NCI-H510A treated with DMSO at 0.1 percent for 48 hours (cell line): ENCODE measurements at regions not wholly inside any gene's neighbourhood (a gene's known extent, or its start where the extent isn't known, plus 50 kb on each side); places are given as distances from the start of the nearest gene placed in this dataset.

ENCODE experiments used
- DNase-seq: peaks from one replicate; lab custom pipeline; 2025; lab: John Stamatoyannopoulos, UW

- DNase-seq = no peak
Measured at GRCh38 chr3:161444694-161445077, 51.9 kb upstream of the OTOL1 start.

GRCh38 chr3:161443921-161444693, 52.5 kb upstream of the OTOL1 start:
- no peak for DNase-seq

DNA sequence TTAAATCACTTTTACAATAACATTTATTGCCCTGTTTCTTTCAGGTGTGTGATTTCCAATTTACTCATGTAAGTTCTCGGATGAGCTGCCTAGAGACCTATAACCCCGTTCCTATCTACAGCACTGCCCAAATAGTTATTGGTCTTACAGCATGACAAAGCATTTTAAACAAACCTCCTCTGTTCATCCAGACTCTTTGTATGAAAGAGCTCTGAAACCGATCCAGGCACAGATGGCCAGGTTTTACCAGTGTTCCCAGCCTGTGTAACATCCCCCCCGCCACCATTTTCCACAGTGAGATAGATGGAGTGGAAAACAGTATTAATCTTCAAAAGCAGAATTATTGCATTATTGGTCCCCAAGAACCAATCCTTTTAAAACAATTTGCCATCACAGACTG, 59.0 kb upstream of the SPTSSB start:
- DNase-seq = no peak

DNA sequence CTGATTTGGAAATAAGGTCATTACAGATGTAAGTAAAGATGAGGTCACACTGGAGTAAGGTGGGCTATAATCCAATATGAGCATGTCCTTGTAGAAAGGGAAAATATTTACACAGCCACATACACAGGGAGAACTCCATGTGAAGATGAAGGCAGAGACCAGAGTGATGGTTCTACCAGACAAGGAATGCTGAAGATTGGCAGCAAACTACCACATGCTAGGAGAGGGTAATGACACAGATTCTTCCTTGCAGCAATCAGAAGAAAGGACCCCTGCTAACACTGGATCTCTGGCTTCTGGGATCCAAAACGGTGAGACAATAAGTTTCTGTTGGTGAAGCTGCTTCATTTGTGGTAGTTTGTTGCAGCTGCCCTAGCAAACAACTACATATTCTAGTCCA, 56.0 kb upstream of the SPTSSB start:
- no peak for DNase-seq

DNA sequence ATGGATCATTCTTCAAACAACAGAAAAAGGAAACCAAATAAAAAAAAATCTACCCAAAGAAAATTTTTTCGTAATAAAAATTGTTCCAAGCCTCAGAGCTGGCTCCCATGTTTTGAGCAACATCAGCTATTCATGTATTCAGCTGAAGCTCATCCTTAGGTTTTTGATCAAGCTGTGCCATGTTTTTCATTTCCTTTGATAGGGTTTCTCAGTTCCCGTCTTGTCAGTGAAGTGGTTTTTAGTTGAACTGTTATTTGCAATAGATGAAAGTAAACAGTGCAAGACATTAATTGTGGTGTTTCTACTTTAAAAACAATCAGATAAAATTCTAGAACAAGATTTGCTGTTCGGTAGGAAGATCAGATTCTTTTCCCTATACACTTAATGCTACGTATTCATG, 55.4 kb upstream of the SPTSSB start:
- DNase-seq = no peak

GRCh38 chr3:161423911-161424522, 52.7 kb upstream of the SPTSSB start:
- DNase-seq = peak; percentile 50

- DNase-seq = no peak
Measured at GRCh38 chr3:161422171-161422700, 50.9 kb upstream of the SPTSSB start.
